NCI-H1436 treated with DMSO at 0.1 percent for 48 hours (cell line): ENCODE measurements at regions not wholly inside any gene's neighbourhood (a gene's known extent, or its start where the extent isn't known, plus 50 kb on each side); places are given as distances from the start of the nearest gene placed in this dataset.

Experiments
- DNase-seq: peaks from one replicate; lab custom pipeline; 2025; lab: John Stamatoyannopoulos, UW

DNA sequence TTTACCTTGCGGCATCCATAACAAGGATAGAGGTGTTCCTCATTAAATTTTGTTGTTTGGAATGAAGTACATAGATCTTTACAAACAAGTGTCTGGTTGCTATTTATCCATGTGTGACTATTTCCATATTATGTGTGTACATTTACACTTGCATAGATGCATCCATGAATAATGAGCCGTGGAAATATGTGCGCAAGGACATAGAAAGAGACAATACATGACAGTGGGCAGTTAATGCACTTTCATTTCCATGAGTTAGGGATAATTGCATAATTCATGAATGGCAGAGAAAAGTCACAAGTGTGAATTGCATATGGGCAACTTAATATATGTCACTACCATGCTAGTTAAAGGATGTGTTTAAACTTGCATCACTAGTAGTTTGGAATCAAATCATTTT is 338.2 kb upstream of the PITX2 start:
- no peak for DNase-seq

DNA sequence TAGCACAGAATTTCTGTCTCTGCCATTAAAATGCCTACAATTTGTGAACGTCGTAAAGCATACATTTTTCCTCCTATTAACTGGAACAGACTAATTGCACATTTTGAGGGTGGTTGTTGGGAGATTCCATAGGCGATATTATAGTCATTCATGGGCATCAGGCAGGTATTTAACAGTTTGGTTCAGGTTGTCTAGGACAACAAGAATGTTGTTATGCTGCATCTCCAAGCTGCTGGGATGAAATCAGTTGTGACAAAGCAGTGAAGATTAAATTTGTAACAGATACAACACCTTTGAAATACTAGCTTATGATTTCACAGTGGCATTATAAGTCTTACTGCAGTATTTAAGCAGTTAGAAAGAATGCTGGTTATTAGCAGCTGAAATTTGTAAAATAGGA is 339.7 kb upstream of the PITX2 start:
- no peak for DNase-seq

DNA sequence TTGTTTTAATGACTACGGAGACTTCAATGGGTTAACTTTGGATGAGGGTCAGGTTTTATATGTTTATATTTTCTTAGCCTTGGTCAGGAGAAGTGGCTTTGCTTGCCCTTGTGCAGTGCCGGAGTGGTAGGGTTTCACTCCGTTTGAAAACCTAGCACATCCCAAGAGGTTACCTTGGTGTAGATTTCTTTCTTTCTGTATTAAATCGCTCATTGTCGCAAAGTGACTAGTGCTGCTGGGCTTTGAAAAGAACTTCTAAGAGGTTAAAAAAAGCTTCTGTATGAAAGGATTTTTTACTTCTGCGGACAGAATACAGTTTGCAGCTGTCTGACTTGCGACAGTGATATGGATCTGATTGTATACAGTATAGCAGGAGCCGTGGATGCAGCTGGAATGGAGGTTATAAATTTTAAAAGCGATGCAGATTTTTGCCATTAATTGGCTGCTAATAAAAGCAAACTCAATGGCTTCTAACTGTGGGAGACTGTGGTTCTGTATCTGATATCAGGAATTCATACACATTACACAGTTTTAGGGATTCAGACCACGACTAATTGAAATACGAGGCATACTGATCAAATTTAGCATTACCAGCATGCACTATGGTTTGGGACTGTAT is 340.9 kb upstream of the PITX2 start:
- DNase-seq = no peak

DNA sequence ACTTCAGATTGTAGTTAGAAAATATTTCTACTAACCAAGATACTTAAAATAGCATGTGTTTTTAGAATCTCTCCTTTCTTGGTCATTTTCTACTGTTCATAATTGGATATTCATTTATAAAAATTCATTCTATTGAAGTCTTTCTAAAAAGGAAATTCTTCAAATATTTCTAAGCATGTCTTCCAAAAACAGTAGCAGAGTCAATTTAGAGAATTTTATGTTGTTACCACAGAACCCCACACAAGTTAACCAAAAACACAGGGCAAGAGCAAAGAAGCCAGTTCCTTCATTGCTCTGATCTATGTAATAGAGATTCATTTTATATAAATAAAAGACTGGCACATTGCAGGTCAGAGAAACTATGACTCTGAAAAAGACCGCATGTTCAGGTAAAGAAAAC is 345.1 kb upstream of the PITX2 start:
- DNase-seq = no peak

DNA sequence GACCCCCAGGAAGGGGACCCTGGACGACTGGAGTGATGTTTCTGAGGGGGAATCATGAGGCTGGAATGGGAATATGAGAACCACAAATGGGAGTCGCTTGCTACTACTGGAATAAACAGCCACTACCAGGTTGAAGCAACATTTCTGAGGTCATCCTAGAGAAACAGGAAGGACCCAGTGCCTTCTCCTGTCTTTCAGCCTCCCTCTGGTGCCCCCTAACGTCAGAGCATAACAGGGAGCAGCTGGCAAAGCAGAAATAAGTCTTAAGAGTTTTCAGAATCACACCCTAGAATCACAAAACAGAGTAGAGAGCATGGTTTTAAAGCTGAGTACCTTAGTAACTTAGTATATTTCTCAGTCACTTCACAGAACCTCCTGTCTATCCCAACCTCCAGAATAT is 347.8 kb upstream of the PITX2 start:
- DNase-seq = no peak

DNA sequence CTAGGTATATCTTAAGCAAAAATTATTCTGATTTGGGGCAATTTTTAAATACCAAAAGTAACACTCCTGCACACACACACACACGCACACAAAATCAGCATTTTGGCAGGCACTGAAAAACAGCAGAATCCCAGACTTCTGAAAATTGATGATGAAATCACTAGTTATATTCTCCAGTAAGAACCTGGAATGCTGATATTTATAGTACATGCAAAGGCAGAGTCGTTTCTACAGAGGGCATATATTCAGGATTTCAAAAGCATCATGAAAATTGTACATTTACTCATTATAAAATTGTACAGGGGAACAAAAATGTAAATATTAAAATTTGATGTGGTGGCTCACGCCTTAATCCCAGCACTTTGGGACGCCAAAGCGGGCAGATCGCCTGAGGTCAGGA is 352.5 kb upstream of the PITX2 start:
- DNase-seq = no peak

DNA sequence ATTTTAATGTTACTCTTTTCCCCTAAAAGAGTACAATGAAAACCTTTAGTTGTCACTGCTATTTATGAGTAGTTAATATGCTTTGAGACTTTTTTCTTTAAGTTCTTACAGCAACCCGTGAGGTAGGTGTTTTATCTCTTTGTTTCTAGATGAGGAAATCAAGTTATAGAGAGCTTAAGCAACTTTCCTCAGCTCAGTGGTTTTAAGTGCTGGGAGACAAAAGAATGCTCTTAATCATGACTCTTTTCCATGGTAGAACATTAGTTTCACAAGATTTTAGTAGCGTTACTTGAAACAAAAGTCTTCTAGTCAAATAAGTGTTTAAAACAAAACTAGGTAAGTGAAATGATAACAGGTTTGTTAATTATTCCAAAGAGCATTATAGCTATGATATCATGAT is 354.7 kb upstream of the PITX2 start:
- DNase-seq = no peak

DNA sequence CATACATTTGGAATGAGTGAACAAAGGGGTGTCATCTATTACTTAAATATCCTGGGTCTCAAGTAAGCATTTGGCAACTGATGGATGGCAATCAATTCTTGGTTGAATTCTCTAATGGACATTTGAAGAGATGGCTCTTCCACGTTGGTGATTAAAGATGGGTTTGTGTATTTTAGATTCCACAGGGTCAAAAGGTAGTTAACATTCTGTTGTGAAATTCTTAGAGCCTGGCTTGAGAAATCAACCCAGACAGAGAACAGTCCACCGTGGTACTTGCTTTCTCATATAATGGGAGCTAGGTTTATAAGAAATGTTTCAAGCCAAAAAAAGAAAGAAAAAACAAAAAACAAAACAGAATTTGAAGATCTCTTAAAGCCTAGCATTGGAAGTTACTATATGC is 355.9 kb upstream of the PITX2 start:
- no peak for DNase-seq

DNA sequence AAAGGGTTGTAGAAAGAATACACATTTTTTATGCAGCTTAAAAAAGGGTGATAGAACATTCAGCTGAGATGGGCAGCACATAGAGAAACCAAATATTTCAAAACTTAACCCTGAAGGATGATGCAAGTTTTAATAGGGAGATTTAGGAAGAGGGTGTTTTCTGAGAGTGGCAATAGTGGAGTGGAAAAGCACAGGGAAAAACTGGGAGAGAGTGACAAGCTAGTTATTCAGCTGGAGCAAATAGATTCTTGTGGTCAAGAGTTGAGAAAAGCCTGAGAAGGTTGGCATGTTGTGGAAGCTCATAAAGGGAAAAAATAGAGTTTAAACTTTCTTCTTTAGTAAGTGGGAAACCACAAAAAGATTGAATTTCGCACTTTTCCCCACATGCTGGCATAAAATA is 359.6 kb upstream of the PITX2 start:
- DNase-seq = no peak

DNA sequence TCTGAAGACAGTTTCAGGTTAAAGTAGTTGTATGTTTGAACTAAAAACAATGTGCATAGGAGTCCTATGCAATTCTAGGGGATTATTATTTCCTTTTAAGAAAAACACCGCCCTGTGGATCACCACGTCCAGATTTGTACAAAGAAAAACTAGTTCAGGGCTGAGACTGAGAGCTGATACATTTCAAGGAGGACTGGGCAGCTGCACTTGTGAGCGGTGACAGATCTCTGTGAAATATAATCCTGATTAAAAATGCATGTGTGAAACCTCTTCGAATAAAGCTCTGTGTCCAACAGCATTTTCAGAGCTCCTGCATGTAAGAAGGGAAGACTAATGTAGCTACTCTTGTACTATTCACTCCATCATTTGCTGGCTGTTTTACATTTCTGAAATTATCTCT is 365.8 kb upstream of the PITX2 start:
- no peak for DNase-seq

DNA sequence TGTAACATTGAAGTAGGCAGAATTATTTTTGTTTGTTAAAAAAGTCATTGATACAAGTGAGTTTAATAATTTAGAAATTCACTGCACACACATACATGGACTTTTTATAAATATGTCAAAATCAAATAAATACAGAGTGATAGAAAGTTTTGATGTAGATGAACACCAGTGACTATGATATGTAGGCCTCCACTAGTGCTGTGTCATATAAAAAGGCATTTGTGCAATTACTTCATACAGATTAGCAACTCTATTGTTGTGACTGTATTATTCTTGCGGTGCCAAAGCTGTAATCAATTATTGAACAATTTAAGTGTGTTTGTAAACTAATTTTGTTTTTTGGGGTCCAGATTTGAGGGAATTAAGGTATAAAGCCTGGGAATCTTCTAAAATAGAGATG is 366.2 kb upstream of the PITX2 start:
- no peak for DNase-seq

DNA sequence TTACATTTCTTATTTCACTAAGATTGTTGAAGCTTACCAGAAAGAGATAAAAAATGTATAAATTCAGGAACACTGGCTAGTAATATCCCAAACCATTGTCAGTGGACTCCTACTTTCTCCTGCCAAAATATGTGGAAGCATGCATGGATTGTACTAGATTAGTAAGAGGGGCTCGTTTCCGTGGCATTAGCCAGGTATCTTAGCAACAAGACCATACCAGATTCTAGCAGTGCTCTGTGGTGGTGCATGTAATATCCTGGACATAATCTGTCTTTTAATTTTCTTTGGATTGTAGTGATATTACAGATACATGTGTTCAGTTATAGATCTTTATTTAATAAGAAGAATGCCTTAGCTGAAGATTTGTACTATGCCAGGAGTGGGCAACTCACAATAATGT is 371.9 kb upstream of the PITX2 start:
- no peak for DNase-seq

DNA sequence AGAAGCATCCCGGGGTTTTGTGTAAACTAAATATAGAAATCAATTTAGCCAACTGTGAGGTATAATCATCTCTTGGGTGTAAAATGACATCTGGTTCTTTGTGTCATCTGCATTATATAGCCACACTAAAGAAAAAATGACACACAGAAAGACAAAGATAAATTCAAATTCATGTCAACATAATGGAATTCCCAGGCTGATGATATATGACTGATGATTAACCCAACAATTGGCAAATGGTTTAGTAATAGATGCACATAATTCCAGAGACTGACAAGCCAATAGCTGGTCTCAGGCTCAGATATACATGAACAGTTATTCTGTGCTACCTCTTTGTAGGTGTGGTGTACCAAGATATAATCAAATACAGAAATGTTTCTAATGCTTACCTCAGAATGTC is 375.4 kb upstream of the PITX2 start:
- no peak for DNase-seq

DNA sequence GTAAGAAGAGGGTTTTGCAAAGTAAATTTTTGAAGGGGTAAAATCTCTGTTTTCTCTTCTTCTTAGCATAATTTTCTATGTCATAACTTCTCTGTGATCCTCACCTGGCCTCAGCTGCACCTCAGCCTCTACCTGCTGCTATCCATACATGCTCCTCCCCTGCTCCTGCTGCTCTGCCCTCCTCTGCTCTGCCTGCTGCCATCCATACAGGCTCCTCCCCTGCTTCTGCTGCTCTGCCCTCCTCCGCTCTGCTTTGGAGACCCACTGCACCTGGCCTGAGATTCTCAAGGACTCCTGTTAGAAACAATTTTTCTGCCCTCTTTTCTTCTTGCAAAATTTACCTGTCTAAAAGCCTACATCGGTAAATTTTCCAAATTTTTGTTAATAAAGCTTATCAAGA is 388.6 kb upstream of the PITX2 start:
- DNase-seq = no peak

DNA sequence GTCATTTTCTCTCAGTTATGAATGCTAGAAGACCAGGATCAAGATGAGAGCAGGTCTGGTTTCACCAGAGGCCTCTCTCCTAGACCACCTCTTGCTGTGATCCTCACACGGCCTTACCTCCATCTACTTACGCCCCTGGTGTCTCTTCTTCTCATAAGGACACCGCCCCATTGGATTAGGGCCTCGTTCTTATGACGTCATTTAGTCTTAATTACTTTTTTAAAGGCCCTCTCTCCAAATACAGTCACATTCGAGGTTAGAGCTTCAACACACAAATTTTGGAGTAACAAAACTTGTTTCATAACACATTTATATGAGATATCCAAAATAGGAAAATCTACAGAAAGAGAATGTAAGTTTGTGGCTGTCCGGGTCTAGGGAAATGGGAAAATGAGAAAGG is 391.0 kb upstream of the PITX2 start:
- DNase-seq = no peak

DNA sequence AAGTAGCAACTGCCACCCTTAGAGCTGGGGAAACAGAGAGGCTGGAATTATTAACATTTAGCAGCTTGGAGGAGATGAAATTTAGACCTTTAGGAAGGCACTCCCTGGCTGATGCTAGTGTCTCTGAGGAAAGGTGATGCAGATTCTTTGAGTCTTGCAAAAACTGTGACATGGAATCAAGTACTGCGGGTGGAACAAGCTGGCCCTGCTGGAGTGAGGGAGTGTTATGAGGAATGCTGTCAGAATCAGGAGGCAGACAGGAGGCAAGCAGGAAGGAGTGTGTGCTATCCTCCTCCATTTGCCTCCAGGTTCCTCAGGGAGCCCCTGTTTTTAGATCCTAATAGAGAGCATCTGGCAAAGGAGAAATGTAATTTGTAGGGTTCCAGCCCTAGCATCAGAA is 391.7 kb upstream of the PITX2 start:
- no peak for DNase-seq

DNA sequence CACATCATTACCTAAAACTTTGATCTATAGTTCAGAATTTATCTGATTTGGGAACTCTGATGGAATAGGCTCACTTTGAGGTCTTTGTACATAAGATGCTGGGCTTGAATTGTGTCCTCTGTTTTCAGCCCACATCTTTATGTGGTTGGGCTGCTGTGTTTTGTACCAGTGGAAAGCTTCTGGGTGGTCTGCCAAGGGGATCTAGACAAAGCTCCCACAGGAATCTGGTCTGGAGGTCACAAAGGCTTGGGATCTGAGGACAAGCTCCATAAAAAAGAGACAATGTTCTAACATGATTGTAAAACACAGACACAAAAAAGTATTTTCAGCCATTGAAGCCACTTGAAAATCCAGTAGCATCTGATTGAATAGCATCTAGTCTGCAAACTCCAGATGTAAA is 393.5 kb upstream of the PITX2 start:
- DNase-seq = no peak

DNA sequence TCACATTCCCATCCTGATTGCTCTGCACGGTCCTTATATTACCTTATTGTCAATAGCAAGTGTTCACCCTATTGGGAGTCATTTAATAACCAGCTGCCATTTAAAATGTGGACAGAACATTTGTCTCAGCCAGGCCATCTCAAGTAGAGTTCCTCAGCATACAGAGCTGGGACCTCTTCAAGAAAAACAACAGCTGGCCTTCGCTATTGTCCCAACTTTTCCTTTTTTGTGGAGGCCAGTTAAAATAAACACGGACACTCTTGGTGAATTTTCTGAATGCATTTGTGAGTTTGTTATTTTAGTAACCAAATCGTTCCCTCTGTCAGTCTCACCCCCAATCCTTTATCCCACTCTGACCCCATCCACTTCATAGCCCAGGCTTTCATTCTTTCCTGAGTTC is 395.3 kb upstream of the PITX2 start:
- no peak for DNase-seq

DNA sequence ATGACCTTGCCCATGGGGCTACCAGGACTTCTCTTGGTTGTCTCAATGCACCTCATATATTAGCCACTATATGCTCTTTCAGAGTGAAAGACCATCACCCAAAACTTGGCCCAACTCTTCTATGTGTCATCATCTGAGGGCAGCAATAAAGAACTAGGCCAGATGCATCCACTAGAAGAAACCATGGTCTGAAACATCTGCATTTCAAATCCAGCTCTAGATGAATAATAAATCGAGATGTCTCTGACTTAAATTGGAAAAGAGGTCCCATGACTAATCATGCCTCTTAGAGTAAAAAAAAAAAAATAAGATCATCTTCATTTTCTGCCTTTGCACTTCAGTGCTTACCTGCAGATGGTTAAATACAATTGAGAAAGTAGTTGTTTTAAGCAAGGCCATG is 397.6 kb upstream of the PITX2 start:
- no peak for DNase-seq

DNA sequence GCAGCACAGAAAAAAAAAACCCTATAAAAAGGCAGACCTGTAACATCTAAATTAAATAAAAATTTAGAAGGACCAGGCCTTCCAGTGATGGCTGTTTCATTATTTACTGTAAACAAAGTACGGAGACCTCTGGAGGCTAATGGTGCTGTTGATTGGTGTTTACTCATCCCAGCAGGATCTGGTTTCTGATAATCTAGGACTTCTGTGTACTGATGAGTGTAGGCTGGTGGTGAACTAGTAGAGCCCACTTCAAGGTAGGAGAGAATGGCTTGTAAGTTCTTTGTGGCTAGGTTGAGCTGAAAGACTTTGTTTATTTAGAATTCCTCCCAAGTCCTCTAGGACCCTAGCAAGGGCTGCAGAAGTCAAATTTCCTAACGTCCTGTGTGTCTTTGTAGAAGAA is 398.1 kb upstream of the PITX2 start:
- DNase-seq = no peak

DNA sequence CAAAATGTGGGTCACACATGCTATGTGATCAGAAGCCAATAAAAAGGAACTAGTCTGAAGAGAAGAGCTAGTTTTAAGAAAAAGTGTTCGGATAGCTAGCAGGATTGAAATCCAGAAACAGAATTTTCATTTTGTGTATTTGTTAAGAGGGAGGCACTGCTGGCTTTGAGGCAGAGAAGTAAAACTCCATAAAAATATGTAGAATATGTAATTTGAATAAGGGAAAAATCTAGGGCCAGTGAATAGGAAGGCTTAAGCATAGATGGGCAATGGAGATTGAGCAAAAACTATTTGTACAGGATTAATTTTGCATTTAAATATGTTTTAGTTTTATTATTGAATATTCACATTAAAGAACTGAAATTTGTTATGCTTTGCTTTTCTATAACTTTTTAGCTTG is 399.9 kb upstream of the PITX2 start:
- DNase-seq = no peak

DNA sequence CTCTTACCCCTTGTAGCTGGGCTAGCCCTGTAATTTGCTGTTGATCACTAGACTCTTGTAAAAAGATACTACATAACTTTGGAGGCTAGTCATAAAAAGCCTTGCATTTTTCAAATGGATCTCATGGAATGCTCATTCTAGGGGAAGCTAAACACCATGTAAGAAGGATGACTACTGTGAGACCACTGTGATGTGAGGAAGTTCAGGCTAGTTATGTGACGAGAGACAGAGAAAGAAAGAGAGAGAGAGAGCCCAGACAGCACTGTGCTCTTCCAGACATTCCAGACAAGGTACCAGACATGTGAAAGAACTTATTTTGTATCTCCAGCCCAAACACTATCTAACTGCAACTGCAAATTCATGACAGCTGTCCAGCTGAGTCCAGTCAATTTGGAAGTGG is 404.6 kb upstream of the PITX2 start:
- no peak for DNase-seq

DNA sequence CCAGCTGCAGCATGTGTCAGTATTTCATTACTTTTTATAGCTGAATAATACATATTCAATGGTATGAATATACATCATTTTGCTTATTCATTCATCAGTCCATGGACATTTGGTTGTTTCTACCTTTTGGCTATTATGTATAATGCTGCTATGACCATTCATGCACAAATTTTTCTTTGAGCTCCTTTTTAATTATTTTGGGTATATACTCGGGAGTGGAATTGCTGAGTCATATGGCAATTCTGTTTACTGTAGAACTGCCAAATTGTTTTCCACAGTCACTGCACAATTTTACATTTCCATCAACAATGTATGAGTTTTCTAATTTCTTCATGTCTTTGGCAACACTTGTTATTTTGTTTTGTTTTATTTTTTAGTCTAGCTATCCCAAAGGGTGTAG is 405.9 kb upstream of the PITX2 start:
- DNase-seq = no peak

DNA sequence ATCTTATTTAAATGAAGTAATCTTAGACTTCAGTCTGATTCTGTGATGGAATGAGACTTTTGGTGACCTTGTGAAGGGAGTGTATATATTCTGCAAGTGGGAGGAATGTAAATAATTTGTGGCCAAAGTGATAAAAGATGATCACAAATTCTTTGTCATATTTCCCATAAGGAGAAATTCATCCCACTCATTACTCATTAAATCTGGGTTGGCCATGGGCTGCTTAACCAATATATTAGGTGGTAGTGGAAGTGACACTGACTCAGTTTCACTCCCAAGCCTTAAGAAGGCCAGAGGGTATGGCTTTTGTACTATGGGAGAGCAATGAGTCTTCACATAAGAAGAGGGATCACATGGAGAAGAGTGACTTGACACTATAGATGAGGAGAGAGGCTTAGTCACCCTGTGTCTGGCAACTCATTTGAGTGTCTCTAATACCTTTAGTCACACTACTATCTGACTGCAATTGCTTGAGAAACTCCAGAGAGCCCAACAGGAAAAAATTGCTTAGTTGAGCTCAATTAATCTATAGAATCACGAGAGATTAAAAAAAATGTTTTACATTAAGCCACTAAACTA is 408.2 kb upstream of the PITX2 start:
- no peak for DNase-seq

DNA sequence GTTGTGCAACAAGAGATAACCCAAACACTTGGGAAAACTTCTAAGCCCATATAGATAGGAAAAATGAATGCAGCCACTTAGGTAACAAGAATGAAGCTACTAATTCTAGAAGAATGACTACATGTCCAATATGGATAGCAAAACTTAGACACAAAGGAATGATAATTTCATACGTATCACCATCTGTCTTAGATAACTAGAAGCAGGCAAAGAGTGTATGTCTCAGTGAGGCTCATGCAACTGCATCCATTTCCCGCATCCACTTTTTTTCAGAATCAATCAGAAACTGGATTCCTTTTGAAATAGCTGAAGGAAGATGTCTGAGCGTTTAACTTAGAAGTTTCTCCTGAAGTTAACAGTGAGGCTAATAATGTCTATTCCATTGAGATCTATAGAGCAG is 408.7 kb upstream of the PITX2 start:
- no peak for DNase-seq
